ENCODE measurements at regions not wholly inside any gene's neighbourhood (a gene's known extent, or its start where the extent isn't known, plus 50 kb on each side); places are given as distances from the start of the nearest gene placed in this dataset.

- TF ChIP-seq, protein P1, sequence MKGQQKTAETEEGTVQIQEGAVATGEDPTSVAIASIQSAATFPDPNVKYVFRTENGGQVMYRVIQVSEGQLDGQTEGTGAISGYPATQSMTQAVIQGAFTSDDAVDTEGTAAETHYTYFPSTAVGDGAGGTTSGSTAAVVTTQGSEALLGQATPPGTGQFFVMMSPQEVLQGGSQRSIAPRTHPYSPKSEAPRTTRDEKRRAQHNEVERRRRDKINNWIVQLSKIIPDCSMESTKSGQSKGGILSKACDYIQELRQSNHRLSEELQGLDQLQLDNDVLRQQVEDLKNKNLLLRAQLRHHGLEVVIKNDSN (IDR thresholded peaks at IDR 0.05) = no peak
- no peak for TF ChIP-seq CEBPB (IDR thresholded peaks at IDR 0.05)
- no peak for TF ChIP-seq RAD21 (IDR thresholded peaks at IDR 0.05; ENCODE audit: low read depth)
- TF ChIP-seq, protein P2, sequence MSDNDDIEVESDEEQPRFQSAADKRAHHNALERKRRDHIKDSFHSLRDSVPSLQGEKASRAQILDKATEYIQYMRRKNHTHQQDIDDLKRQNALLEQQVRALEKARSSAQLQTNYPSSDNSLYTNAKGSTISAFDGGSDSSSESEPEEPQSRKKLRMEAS (IDR thresholded peaks at IDR 0.05) = no peak
- TF ChIP-seq FOXM1 (IDR thresholded peaks at IDR 0.05; ENCODE audit: borderline replicate concordance, low read depth) = no peak
Measured at GRCh38 chr7:52735656-52736055, 299.8 kb upstream of the POM121L12 start.

All from Ishikawa (cell line).